WERI-Rb-1 (cell line): ENCODE measurements at regions not wholly inside any gene's neighbourhood (a gene's known extent, or its start where the extent isn't known, plus 50 kb on each side); places are given as distances from the start of the nearest gene placed in this dataset.

ENCODE experiments used
- DNase-seq: peaks from one replicate; pipeline ENCODE4 v3.0.0-alpha.2; 2020
- H3K27ac ChIP-seq: fragments of 250-450 bp; sonication (Bioruptor Pico); 2 replicates; pipeline ENCODE4 v1.5.1; 2020; ENCODE audit warnings: mild to moderate bottlenecking, moderate library complexity
- H3K27me3 ChIP-seq: fragments of 250-450 bp; sonication (Bioruptor Pico); 2 replicates; pipeline ENCODE4 v1.5.1; 2021; ENCODE audit warnings: mild to moderate bottlenecking, low read depth, moderate library complexity; ENCODE audit not compliant: insufficient read depth, severe bottlenecking
- H3K36me3 ChIP-seq: fragments of 250-450 bp; sonication (Bioruptor Pico); 2 replicates; pipeline ENCODE4 v1.5.1; 2020; ENCODE audit warnings: mild to moderate bottlenecking, moderate library complexity
- H3K4me3 ChIP-seq: 2 replicates; pipeline ENCODE4 v1.5.1; 2011; ENCODE audit warnings: low read depth, mild to moderate bottlenecking, control low read depth, low read length
- H3K9me3 ChIP-seq: fragments of 250-450 bp; sonication (Bioruptor Pico); 2 replicates; pipeline ENCODE4 v1.5.1; 2021; ENCODE audit warnings: mild to moderate bottlenecking, moderate library complexity; ENCODE audit not compliant: severe bottlenecking
- CTCF ChIP-seq: IDR thresholded peaks from 2 replicates; pipeline ENCODE4 v1.5.1; 2011; ENCODE audit warnings: low read depth, mild to moderate bottlenecking, control low read depth, inconsistent platforms, low read length

- Histone ChIP-seq H3K27me3 (peaks cover 3% of the 10 kb centered on the region), H3K27ac (no peak overlapping the region), H3K4me3 (no peak overlapping the region), H3K36me3 (no peaks in the 10 kb centered on the region), H3K9me3 (no peaks in the 10 kb centered on the region)
- TF ChIP-seq CTCF = no peak
- DNase-seq = no peak
These were observed 771.7 kb downstream of the IGSF11 start for GRCh38 chr3:118262800-118263402.

GRCh38 chr3:118267588-118267987 is 767.1 kb downstream of the IGSF11 start:
- no peaks in the 10 kb centered on the region for H3K9me3 ChIP-seq
- H3K27me3 ChIP-seq = peaks cover 10% of the 10 kb centered on the region
- no peaks in the 10 kb centered on the region for H3K36me3 ChIP-seq
- no peak overlapping the region for H3K4me3 ChIP-seq
- no peak for DNase-seq
- H3K27ac ChIP-seq = no peak overlapping the region
- no peak for TF ChIP-seq CTCF

GRCh38 chr3:118269537-118270125 is 765.0 kb downstream of the IGSF11 start:
- H3K4me3 ChIP-seq = no peak overlapping the region
- no peaks in the 10 kb centered on the region for H3K36me3 ChIP-seq
- TF ChIP-seq CTCF = no peak
- no peaks in the 10 kb centered on the region for H3K9me3 ChIP-seq
- H3K27ac ChIP-seq = no peak overlapping the region
- peaks cover 13% of the 10 kb centered on the region for H3K27me3 ChIP-seq
- no peak for DNase-seq

GRCh38 chr3:118272991-118273390 is 761.7 kb downstream of the IGSF11 start:
- DNase-seq = no peak
- no peaks in the 10 kb centered on the region for H3K9me3 ChIP-seq
- TF ChIP-seq CTCF = no peak

GRCh38 chr3:118277814-118278213 is 756.8 kb downstream of the IGSF11 start:
- Histone ChIP-seq H3K27me3 (peaks cover 26% of the 10 kb centered on the region), H3K27ac (no peak overlapping the region), H3K36me3 (no peaks in the 10 kb centered on the region), H3K9me3 (no peaks in the 10 kb centered on the region), H3K4me3 (no peak overlapping the region)
- no peak for DNase-seq
- TF ChIP-seq CTCF = no peak

More at GRCh38 chr3:118272991-118273390, 761.7 kb downstream of the IGSF11 start:
- H3K27me3 ChIP-seq = peaks cover 19% of the 10 kb centered on the region
- no peak overlapping the region for H3K4me3 ChIP-seq
- no peaks in the 10 kb centered on the region for H3K36me3 ChIP-seq
- no peak overlapping the region for H3K27ac ChIP-seq

GRCh38 chr3:118292841-118293240 is 741.8 kb downstream of the IGSF11 start:
- H3K27me3 ChIP-seq = peaks cover 5% of the 10 kb centered on the region
- no peak for TF ChIP-seq CTCF
- no peak overlapping the region for H3K4me3 ChIP-seq
- no peaks in the 10 kb centered on the region for H3K9me3 ChIP-seq
- no peaks in the 10 kb centered on the region for H3K36me3 ChIP-seq
- DNase-seq = no peak
- H3K27ac ChIP-seq = no peak overlapping the region
